ENCODE measurements at regions not wholly inside any gene's neighbourhood (a gene's known extent, or its start where the extent isn't known, plus 50 kb on each side); places are given as distances from the start of the nearest gene placed in this dataset.

DNA sequence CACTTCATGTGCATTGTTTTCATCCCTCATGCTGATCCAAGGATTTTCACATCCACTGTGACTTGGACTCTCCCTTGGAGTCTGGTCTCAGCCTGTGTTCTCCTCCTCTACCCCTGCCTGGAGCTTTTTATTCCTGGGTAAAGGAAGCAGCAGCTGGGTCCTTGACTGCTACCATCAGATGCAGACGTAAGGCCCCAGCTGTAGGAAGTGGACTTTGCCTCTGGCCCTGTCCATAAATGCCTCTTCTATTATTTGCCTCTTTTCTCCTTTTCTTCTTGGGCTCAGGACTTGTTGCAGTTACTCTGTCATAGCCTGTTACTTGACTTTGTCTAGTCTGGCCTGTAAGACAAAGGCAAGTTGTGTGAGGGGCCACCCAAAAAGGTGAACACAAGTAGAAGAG lies 303.8 kb downstream of the NXPE2 start:
- no peak overlapping the region for H3K27ac ChIP-seq (ENCODE audit: insufficient read depth, low read length, poor library complexity, severe bottlenecking)
- no peaks in the 10 kb centered on the region for H3K9me3 ChIP-seq (ENCODE audit: control insufficient read depth in 2 of 2, low read length in 2 of 2)
- Mint-ChIP-seq H3K27me3 (no peaks in the 10 kb centered on the region), H3K9me3 (peaks cover 0 to 3% (median 0%) of the 10 kb centered on the region in 7 donors), H3K27ac (no peak overlapping the region), H3K4me1 (no peaks in the 10 kb centered on the region), H3K36me3 (no peaks in the 10 kb centered on the region), H3K4me3 (no peak overlapping the region)
- no peak for ATAC-seq (ENCODE audit: low read depth in 2 of 2)
- H3K27me3 ChIP-seq (ENCODE audit: control insufficient read depth, insufficient read depth, low read length): no peaks in the 10 kb centered on the region
- no peak for DNase-seq
- no peak overlapping the region for H3K4me3 ChIP-seq (ENCODE audit: low read depth, low read length)
- no peaks in the 10 kb centered on the region for H3K36me3 ChIP-seq (ENCODE audit: control insufficient read depth, insufficient read depth, low read length)
- no peaks in the 10 kb centered on the region for H3K4me1 ChIP-seq (ENCODE audit: control insufficient read depth, insufficient read depth, low read length, poor library complexity, severe bottlenecking)

DNA sequence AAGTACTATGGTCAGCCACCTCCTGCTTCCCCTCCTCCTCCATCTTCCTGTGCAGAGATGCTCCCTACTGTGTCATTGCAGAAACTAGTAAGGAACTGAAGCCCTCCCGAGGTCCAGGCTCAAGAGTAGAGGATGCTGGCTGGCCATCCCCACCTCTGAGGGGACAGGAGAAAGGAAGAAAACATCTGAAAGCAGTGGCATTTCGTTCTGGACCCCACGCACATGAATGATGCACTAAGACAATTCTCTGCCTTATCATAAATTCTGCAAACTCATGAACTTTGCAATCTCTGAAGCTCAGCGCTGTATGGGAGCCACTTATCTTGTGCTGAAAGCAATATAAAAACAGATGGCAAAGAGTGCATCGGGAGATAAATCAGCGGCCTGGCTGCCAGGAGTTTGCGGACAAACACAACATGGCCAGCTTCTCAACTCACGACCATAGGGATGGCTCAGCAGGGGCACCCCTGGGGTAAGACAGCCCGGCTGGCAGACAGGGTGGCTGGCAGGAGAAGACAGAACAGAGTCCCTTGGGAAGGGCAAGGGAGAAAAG lies 306.4 kb downstream of the NXPE2 start:
- H3K36me3 ChIP-seq (ENCODE audit: control insufficient read depth, insufficient read depth, low read length): no peaks in the 10 kb centered on the region
- Mint-ChIP-seq H3K36me3 (no peaks in the 10 kb centered on the region), H3K9me3 (peaks cover 0 to 3% (median 0%) of the 10 kb centered on the region in 7 donors), H3K27me3 (no peaks in the 10 kb centered on the region), H3K4me3 (no peak overlapping the region), H3K4me1 (peaks cover 0 to 5% (median 0%) of the 10 kb centered on the region in 4 donors), H3K27ac (no peak overlapping the region)
- H3K9me3 ChIP-seq (ENCODE audit: control insufficient read depth in 2 of 2, low read length in 2 of 2): no peaks in the 10 kb centered on the region
- ATAC-seq (ENCODE audit: low read depth in 2 of 2) (no peak), DNase-seq (no peak)
- H3K4me1 ChIP-seq (ENCODE audit: control insufficient read depth, insufficient read depth, low read length, poor library complexity, severe bottlenecking): no peaks in the 10 kb centered on the region
- H3K27me3 ChIP-seq (ENCODE audit: control insufficient read depth, insufficient read depth, low read length): no peaks in the 10 kb centered on the region
- no peak overlapping the region for H3K27ac ChIP-seq (ENCODE audit: insufficient read depth, low read length, poor library complexity, severe bottlenecking)
- H3K4me3 ChIP-seq (ENCODE audit: low read depth, low read length): no peak overlapping the region

DNA sequence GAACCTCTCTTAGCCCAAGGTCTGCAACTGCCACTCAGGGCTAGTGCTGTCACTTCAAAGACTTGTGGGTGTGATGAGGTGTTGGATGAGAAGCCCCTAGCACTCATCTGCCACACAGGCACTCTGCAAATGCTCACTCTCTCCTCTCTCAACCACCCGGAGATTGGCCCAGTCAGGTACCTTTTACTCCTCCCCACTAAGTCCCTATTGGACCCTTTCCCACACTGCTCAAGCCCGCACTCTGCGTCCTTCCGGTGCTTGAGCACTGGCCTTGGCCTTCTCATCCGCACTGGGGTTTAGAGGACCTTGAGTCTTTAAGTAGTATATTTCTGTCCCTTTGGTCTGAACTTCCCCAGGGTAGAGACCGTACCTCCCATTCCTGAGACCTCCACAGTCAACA lies 308.0 kb downstream of the NXPE2 start:
- no peak overlapping the region for H3K4me3 ChIP-seq (ENCODE audit: low read depth, low read length)
- H3K27me3 ChIP-seq (ENCODE audit: control insufficient read depth, insufficient read depth, low read length): no peaks in the 10 kb centered on the region
- H3K36me3 ChIP-seq (ENCODE audit: control insufficient read depth, insufficient read depth, low read length): no peaks in the 10 kb centered on the region
- H3K27ac ChIP-seq (ENCODE audit: insufficient read depth, low read length, poor library complexity, severe bottlenecking): no peak overlapping the region
- DNase-seq (no peak), ATAC-seq (ENCODE audit: low read depth in 2 of 2) (no peak)
- no peaks in the 10 kb centered on the region for H3K9me3 ChIP-seq (ENCODE audit: control insufficient read depth in 2 of 2, low read length in 2 of 2)
- peaks cover 0 to 2% (median 0%) of the 10 kb centered on the region in 7 donors for H3K9me3 Mint-ChIP-seq
- no peaks in the 10 kb centered on the region for H3K27me3 Mint-ChIP-seq
- no peak overlapping the region for H3K27ac Mint-ChIP-seq
- H3K36me3 Mint-ChIP-seq: no peaks in the 10 kb centered on the region
- peaks cover 0 to 5% (median 0%) of the 10 kb centered on the region in 4 donors for H3K4me1 Mint-ChIP-seq
- H3K4me1 ChIP-seq (ENCODE audit: control insufficient read depth, insufficient read depth, low read length, poor library complexity, severe bottlenecking): no peaks in the 10 kb centered on the region
- H3K4me3 Mint-ChIP-seq: no peak overlapping the region

DNA sequence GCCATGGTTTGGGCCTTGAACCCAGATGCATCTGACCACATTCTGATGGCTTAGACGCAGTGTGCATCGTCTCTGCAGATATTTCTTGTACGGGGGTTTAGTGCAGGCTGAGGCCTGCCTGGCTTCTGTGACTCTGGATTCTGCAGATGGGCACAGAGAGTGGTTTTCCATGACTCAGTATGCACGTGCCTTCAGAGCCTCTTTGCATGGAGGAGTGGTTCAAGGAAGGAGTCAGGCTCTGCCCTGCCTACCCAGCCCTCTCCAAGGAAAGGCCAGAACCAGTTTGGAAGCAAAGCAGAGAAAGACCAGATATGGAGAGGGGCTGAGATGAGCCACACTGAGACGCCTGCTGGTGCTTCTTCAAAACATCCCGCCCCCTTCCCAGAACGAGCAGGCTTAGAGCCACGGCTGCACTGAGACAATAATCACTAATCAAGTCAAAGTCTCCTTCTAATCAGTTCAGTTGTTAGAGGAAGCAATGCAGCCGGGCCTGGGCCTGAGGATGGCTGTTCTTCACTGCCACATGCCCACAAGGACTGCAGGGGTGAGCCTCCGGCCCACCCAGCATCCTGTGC lies 308.9 kb downstream of the NXPE2 start:
- ATAC-seq (ENCODE audit: low read depth in 2 of 2): no peak
- H3K4me3 Mint-ChIP-seq: no peak overlapping the region
- no peaks in the 10 kb centered on the region for H3K27me3 Mint-ChIP-seq
- H3K9me3 Mint-ChIP-seq: peaks cover 0 to 2% (median 0%) of the 10 kb centered on the region in 7 donors
- no peaks in the 10 kb centered on the region for H3K36me3 ChIP-seq (ENCODE audit: control insufficient read depth, insufficient read depth, low read length)
- H3K27ac Mint-ChIP-seq: no peak overlapping the region
- DNase-seq: no peak
- no peaks in the 10 kb centered on the region for H3K9me3 ChIP-seq (ENCODE audit: control insufficient read depth in 2 of 2, low read length in 2 of 2)
- H3K4me1 ChIP-seq (ENCODE audit: control insufficient read depth, insufficient read depth, low read length, poor library complexity, severe bottlenecking): no peaks in the 10 kb centered on the region
- no peaks in the 10 kb centered on the region for H3K36me3 Mint-ChIP-seq
- peaks cover 0 to 5% (median 0%) of the 10 kb centered on the region in 4 donors for H3K4me1 Mint-ChIP-seq
- H3K27ac ChIP-seq (ENCODE audit: insufficient read depth, low read length, poor library complexity, severe bottlenecking): no peak overlapping the region
- H3K4me3 ChIP-seq (ENCODE audit: low read depth, low read length): no peak overlapping the region
- no peaks in the 10 kb centered on the region for H3K27me3 ChIP-seq (ENCODE audit: control insufficient read depth, insufficient read depth, low read length)

- peaks cover 0 to 2% (median 0%) of the 10 kb centered on the region in 7 donors for H3K9me3 Mint-ChIP-seq
- ATAC-seq (ENCODE audit: low read depth in 2 of 2): no peak
- no peak overlapping the region for H3K27ac Mint-ChIP-seq
- Histone ChIP-seq H3K4me3 (ENCODE audit: low read depth, low read length) (no peak overlapping the region), H3K36me3 (ENCODE audit: control insufficient read depth, insufficient read depth, low read length) (no peaks in the 10 kb centered on the region), H3K9me3 (ENCODE audit: control insufficient read depth in 2 of 2, low read length in 2 of 2) (no peaks in the 10 kb centered on the region), H3K27me3 (ENCODE audit: control insufficient read depth, insufficient read depth, low read length) (no peaks in the 10 kb centered on the region), H3K27ac (ENCODE audit: insufficient read depth, low read length, poor library complexity, severe bottlenecking) (no peak overlapping the region), H3K4me1 (ENCODE audit: control insufficient read depth, insufficient read depth, low read length, poor library complexity, severe bottlenecking) (no peaks in the 10 kb centered on the region)
- no peaks in the 10 kb centered on the region for H3K36me3 Mint-ChIP-seq
- no peaks in the 10 kb centered on the region for H3K27me3 Mint-ChIP-seq
- no peak overlapping the region for H3K4me3 Mint-ChIP-seq
- peaks cover 0 to 5% (median 0%) of the 10 kb centered on the region in 4 donors for H3K4me1 Mint-ChIP-seq
- DNase-seq: no peak
Observed at GRCh38 chr11:114988644-114989043, 310.3 kb downstream of the NXPE2 start.

- H3K27me3 ChIP-seq (ENCODE audit: control insufficient read depth, insufficient read depth, low read length): no peaks in the 10 kb centered on the region
- H3K4me3 ChIP-seq (ENCODE audit: low read depth, low read length): no peak overlapping the region
- Mint-ChIP-seq H3K36me3 (no peaks in the 10 kb centered on the region), H3K4me1 (peaks cover 0 to 5% (median 0%) of the 10 kb centered on the region in 4 donors), H3K4me3 (no peak overlapping the region), H3K27ac (no peak overlapping the region), H3K27me3 (no peaks in the 10 kb centered on the region), H3K9me3 (peaks cover 0 to 2% (median 0%) of the 10 kb centered on the region in 7 donors)
- no peaks in the 10 kb centered on the region for H3K4me1 ChIP-seq (ENCODE audit: control insufficient read depth, insufficient read depth, low read length, poor library complexity, severe bottlenecking)
- ATAC-seq (ENCODE audit: low read depth in 2 of 2) (no peak), DNase-seq (no peak)
- no peaks in the 10 kb centered on the region for H3K36me3 ChIP-seq (ENCODE audit: control insufficient read depth, insufficient read depth, low read length)
- H3K9me3 ChIP-seq (ENCODE audit: control insufficient read depth in 2 of 2, low read length in 2 of 2): no peaks in the 10 kb centered on the region
- H3K27ac ChIP-seq (ENCODE audit: insufficient read depth, low read length, poor library complexity, severe bottlenecking): no peak overlapping the region
Observed at GRCh38 chr11:114989536-114989935, 311.2 kb downstream of the NXPE2 start.

DNA sequence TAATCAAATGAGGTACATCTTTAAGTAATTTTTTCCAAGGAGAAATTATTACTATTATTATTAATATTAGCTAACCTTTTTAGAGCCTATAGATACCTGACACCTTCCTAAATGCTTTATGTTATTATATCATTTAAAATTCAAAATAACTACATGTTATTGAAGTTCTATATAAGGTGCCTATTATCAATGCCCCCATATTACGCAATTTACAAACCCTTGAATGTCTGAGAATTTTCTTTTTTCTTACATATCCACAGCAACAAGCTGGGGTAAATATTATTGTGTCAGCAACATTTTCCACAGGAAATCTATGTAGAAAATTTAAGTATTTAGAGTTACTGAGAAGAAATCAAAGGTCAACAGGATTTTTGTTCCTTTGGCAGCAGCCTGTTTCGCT lies 327.3 kb downstream of the NXPE2 start:
- no peaks in the 10 kb centered on the region for H3K4me1 ChIP-seq (ENCODE audit: control insufficient read depth, insufficient read depth, low read length, poor library complexity, severe bottlenecking)
- H3K27me3 ChIP-seq (ENCODE audit: control insufficient read depth, insufficient read depth, low read length): no peaks in the 10 kb centered on the region
- no peaks in the 10 kb centered on the region for H3K9me3 ChIP-seq (ENCODE audit: control insufficient read depth in 2 of 2, low read length in 2 of 2)
- ATAC-seq (ENCODE audit: low read depth in 2 of 2): no peak
- no peaks in the 10 kb centered on the region for H3K36me3 Mint-ChIP-seq
- no peak for DNase-seq
- H3K4me3 Mint-ChIP-seq: no peak overlapping the region
- peaks cover 0 to 6% (median 3%) of the 10 kb centered on the region in 7 donors for H3K9me3 Mint-ChIP-seq
- H3K27me3 Mint-ChIP-seq: peaks cover 6% of the 10 kb centered on the region
- no peak overlapping the region for H3K27ac Mint-ChIP-seq
- H3K4me1 Mint-ChIP-seq: no peaks in the 10 kb centered on the region
- no peaks in the 10 kb centered on the region for H3K36me3 ChIP-seq (ENCODE audit: control insufficient read depth, insufficient read depth, low read length)
- no peak overlapping the region for H3K27ac ChIP-seq (ENCODE audit: insufficient read depth, low read length, poor library complexity, severe bottlenecking)
- no peak overlapping the region for H3K4me3 ChIP-seq (ENCODE audit: low read depth, low read length)

DNA sequence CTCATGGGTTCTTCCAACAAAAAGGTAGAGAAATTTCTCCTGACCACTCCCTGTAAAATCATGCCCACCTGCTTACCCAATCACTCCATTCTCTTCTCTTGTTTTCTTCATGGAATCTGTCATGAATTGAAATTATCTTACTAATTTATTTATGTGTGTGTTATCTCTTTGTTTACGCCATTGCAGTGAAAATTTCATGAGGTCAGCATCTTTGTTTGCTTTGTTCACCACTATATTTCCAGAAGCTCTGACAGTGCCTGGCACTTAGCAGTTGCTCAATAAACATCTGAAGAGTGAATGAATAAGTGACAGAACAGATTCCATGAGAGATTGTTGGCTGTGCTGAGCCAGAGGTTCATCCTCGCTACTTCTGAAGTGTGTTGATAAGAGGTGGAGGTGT lies 329.5 kb downstream of the NXPE2 start:
- Mint-ChIP-seq H3K27ac (no peak overlapping the region), H3K36me3 (no peaks in the 10 kb centered on the region), H3K27me3 (peaks cover 4% of the 10 kb centered on the region), H3K4me1 (no peaks in the 10 kb centered on the region), H3K9me3 (peaks cover 0 to 6% (median 2%) of the 10 kb centered on the region in 7 donors), H3K4me3 (no peak overlapping the region)
- Histone ChIP-seq H3K36me3 (ENCODE audit: control insufficient read depth, insufficient read depth, low read length) (no peaks in the 10 kb centered on the region), H3K27me3 (ENCODE audit: control insufficient read depth, insufficient read depth, low read length) (no peaks in the 10 kb centered on the region), H3K9me3 (ENCODE audit: control insufficient read depth in 2 of 2, low read length in 2 of 2) (no peaks in the 10 kb centered on the region), H3K4me3 (ENCODE audit: low read depth, low read length) (no peak overlapping the region), H3K4me1 (ENCODE audit: control insufficient read depth, insufficient read depth, low read length, poor library complexity, severe bottlenecking) (no peaks in the 10 kb centered on the region), H3K27ac (ENCODE audit: insufficient read depth, low read length, poor library complexity, severe bottlenecking) (no peak overlapping the region)
- no peak for DNase-seq
- ATAC-seq (ENCODE audit: low read depth in 2 of 2): no peak
